B cell (primary cell): ENCODE measurements at regions not wholly inside any gene's neighbourhood (a gene's known extent, or its start where the extent isn't known, plus 50 kb on each side); places are given as distances from the start of the nearest gene placed in this dataset.

Experiments
- ATAC-seq: fragments of 200-7000 bp; cut with Tn5 transposase; one replicate; pipeline ENCODE4 v1.10.0; 2021; ENCODE audit warnings: low read depth, mild to moderate bottlenecking, moderate number of reproducible peaks, moderate library complexity
- CTCF ChIA-PET: fragments of 350-600 bp; sonication (Branson Sonifier 250); formaldehyde crosslinking; loops from one replicate; lab custom pipeline; 2021; ENCODE audit warnings: antibody characterized with exemption, inconsistent platforms; lab: Charles Lee
- POLR2A ChIA-PET: fragments of 350-600 bp; sonication (Branson Sonifier 250); formaldehyde crosslinking; loops from one replicate; lab custom pipeline; 2021; ENCODE audit warnings: antibody characterized with exemption; lab: Charles Lee
- DNase-seq: peaks from one replicate; pipeline ENCODE4 v3.0.0; 2013
- H2AFZ ChIP-seq: 2 replicates; pipeline ENCODE4 v1.6.1; 2012; ENCODE audit warnings: mild to moderate bottlenecking, low read depth, low read length; ENCODE audit not compliant: insufficient read depth, poor library complexity, severe bottlenecking
- H3K27ac ChIP-seq, 2 donors: 1 replicate in 1 of 2; 2 replicates in 1 of 2; pipeline ENCODE4 v1.5.1; 2012 to 2013; ENCODE audit warnings: low read length in 2 of 2, mild to moderate bottlenecking in 2 of 2, moderate library complexity in 1 of 2
- H3K27me3 ChIP-seq, 4 experiments: fragments of 200-600 bp in 1 of 4; sonication (generic) in 1 of 4; replicated peaks in 1 of 4; 1 replicate in 2 of 4; 2 replicates in 2 of 4; pipeline versions ENCODE4 v1.6.1 to v1.7.0; 2013 to 2016; ENCODE audit warnings: low read length in 3 of 4, mild to moderate bottlenecking in 2 of 4, mixed read lengths in 1 of 4, moderate library complexity in 1 of 4; ENCODE audit not compliant: insufficient read depth in 4 of 4, control insufficient read depth in 3 of 4; ENCODE audit errors: control extremely low read depth in 1 of 4
- H3K36me3 ChIP-seq, 2 experiments: replicated peaks in 1 of 2; 1 replicate in 1 of 2; 2 replicates in 1 of 2; pipeline versions ENCODE4 v1.6.1 to v1.7.1; 2013; ENCODE audit warnings: low read length in 1 of 2; ENCODE audit not compliant: insufficient read depth in 2 of 2, control insufficient read depth in 1 of 2; ENCODE audit errors: control extremely low read depth in 1 of 2, extremely low read depth in 1 of 2
- H3K4me1 ChIP-seq, 2 donors: fragments of 200-600 bp in 1 of 2; sonication (generic) in 1 of 2; 1 replicate in 1 of 2; 2 replicates in 1 of 2; pipeline versions ENCODE4 v1.5.1 to v1.6.1; 2013 to 2017; ENCODE audit warnings: low read length in 2 of 2; ENCODE audit not compliant: control insufficient read depth in 2 of 2, insufficient read depth in 2 of 2
- H3K4me2 ChIP-seq: replicated peaks from 2 replicates; pipeline ENCODE3; 2012; ENCODE audit warnings: mild to moderate bottlenecking, low read depth, low read length; ENCODE audit not compliant: poor library complexity, severe bottlenecking
- H3K4me3 ChIP-seq, 5 experiments: fragments of 200-600 bp in 1 of 5; sonication (generic) in 1 of 5; 1 replicate in 3 of 5; 2 replicates in 2 of 5; pipeline versions ENCODE4 v1.5.1 to v1.7.0; 2011 to 2016; ENCODE audit warnings: low read length in 4 of 5, mild to moderate bottlenecking in 4 of 5, low read depth in 2 of 5, control low read depth in 1 of 5, moderate library complexity in 1 of 5; ENCODE audit not compliant: insufficient read depth in 1 of 5; ENCODE audit errors: control extremely low read depth in 1 of 5, extremely low read depth in 1 of 5
- H3K79me2 ChIP-seq: fragments of 200-600 bp; sonication (generic); one replicate; pipeline ENCODE4 v1.6.0; 2016; ENCODE audit warnings: low read length; ENCODE audit not compliant: control insufficient read depth, insufficient read depth
- H3K9ac ChIP-seq: fragments of 200-600 bp; sonication (generic); 2 replicates; pipeline ENCODE4 v1.6.1; 2017; ENCODE audit warnings: mild to moderate bottlenecking, low read length, moderate library complexity
- H3K9me3 ChIP-seq, 3 donors: one replicate each; pipeline versions ENCODE4 v1.6.1 to v1.7.1; 2013; ENCODE audit warnings: low read length in 2 of 3; ENCODE audit not compliant: control insufficient read depth in 2 of 3, insufficient read depth in 1 of 3; ENCODE audit errors: control extremely low read depth in 1 of 3
- H4K20me1 ChIP-seq: 2 replicates; pipeline ENCODE4 v1.6.0; 2012; ENCODE audit warnings: mild to moderate bottlenecking, low read length; ENCODE audit not compliant: insufficient read depth, control insufficient read depth, poor library complexity, severe bottlenecking
- H3K27ac Mint-ChIP-seq: one replicate; pipeline ENCODE4 v1.8.0; 2021; ENCODE audit warnings: mixed read lengths
- H3K27me3 Mint-ChIP-seq: one replicate; pipeline ENCODE4 v1.8.0; 2021; ENCODE audit warnings: mixed read lengths
- H3K4me1 Mint-ChIP-seq: one replicate; pipeline ENCODE4 v1.8.0; 2021; ENCODE audit warnings: mixed read lengths
- H3K4me3 Mint-ChIP-seq: one replicate; pipeline ENCODE4 v1.8.0; 2021; ENCODE audit warnings: mixed read lengths
- H3K9me3 Mint-ChIP-seq: one replicate; pipeline ENCODE4 v1.8.0; 2022; ENCODE audit warnings: mixed read lengths; ENCODE audit not compliant: insufficient read depth
- EZH2 ChIP-seq: IDR thresholded peaks from 2 replicates; pipeline ENCODE4 v1.6.1; 2012; ENCODE audit warnings: borderline replicate concordance, low read depth, mild to moderate bottlenecking, moderate library complexity, low read length; ENCODE audit not compliant: insufficient read depth, poor library complexity, severe bottlenecking
- WGBS: methylation state at CpG from one replicate; pipeline ENCODE4 v1.1.5; 2013; ENCODE audit warnings: missing lambda C conversion rate; ENCODE audit not compliant: insufficient coverage; 5-methylcytosine and 5-hydroxymethylcytosine counted together
- intact Hi-C: fragments of 100-400 bp; cut with micrococcal nuclease; formaldehyde crosslinking; loops from one replicate; pipeline ENCODE4 v1.10.0; 2022
- TF ChIP-seq, protein P1 (sequence below): fragments of 200-600 bp; IDR thresholded peaks from one replicate; pipeline ENCODE4 v1.8.0; 2022; ENCODE audit warnings: antibody characterized with exemption, mild to moderate bottlenecking

DNA sequence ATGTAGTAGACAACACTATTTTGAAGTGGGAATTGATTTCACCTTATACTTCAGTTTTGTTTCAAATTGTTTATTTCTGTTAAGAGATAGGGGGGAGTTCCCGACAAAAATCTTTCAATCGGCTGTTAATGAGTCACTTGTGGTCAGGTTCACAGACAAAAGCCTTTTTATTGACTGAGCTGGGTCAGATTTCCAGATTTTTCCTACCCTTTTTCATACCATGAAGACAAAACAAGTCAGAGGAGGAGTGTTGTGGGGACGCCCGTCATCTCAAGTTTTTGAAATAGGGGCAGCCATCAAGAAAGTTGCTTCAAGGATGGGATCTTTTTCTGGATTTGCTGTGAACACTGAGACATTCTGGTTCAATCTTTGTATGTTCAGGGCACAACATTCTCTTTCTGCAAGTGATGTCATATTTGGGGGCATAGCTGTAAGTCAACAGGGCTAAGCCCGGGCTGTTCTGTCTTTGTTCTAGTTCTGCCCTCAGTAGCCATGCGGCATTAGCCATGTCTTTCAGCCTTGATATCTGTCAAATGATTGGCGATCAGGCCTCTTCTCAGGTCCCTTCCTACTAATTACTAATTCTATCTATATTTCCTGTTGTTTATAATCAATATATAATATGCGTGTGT, 496.0 kb upstream of the MARCKS start:
- POLR2A ChIA-PET, result no interaction called here
- H3K4me2 ChIP-seq, result no peak overlapping the region
- TF ChIP-seq, protein P1, sequence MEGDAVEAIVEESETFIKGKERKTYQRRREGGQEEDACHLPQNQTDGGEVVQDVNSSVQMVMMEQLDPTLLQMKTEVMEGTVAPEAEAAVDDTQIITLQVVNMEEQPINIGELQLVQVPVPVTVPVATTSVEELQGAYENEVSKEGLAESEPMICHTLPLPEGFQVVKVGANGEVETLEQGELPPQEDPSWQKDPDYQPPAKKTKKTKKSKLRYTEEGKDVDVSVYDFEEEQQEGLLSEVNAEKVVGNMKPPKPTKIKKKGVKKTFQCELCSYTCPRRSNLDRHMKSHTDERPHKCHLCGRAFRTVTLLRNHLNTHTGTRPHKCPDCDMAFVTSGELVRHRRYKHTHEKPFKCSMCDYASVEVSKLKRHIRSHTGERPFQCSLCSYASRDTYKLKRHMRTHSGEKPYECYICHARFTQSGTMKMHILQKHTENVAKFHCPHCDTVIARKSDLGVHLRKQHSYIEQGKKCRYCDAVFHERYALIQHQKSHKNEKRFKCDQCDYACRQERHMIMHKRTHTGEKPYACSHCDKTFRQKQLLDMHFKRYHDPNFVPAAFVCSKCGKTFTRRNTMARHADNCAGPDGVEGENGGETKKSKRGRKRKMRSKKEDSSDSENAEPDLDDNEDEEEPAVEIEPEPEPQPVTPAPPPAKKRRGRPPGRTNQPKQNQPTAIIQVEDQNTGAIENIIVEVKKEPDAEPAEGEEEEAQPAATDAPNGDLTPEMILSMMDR, result no peak
- no peak for TF ChIP-seq EZH2
- no peak overlapping the region for H3K27ac ChIP-seq
- no peaks in the 10 kb centered on the region for H3K4me1 ChIP-seq
- no peak overlapping the region for H2AFZ ChIP-seq
- H3K79me2 ChIP-seq, result no peaks in the 10 kb centered on the region
- intact Hi-C loops, result no loop called here
- no peak overlapping the region for H3K9ac ChIP-seq
- peaks cover 9% of the 10 kb centered on the region for H3K27me3 Mint-ChIP-seq
- H3K27me3 ChIP-seq, result no peaks in the 10 kb centered on the region
- H3K4me1 Mint-ChIP-seq, result no peaks in the 10 kb centered on the region
- no peaks in the 10 kb centered on the region for H3K9me3 Mint-ChIP-seq
- ATAC-seq (no peak), DNase-seq (no peak)
- H3K9me3 ChIP-seq, result no peaks in the 10 kb centered on the region
- H3K36me3 ChIP-seq, result no peaks in the 10 kb centered on the region
- H3K4me3 ChIP-seq, result no peak overlapping the region
- no peak overlapping the region for H3K27ac Mint-ChIP-seq
- 100% methylated on average over 3 of the region's 8 CpGs for WGBS
- H4K20me1 ChIP-seq, result no peaks in the 10 kb centered on the region
- CTCF ChIA-PET, result no interaction called here
- H3K4me3 Mint-ChIP-seq, result no peak overlapping the region

DNA sequence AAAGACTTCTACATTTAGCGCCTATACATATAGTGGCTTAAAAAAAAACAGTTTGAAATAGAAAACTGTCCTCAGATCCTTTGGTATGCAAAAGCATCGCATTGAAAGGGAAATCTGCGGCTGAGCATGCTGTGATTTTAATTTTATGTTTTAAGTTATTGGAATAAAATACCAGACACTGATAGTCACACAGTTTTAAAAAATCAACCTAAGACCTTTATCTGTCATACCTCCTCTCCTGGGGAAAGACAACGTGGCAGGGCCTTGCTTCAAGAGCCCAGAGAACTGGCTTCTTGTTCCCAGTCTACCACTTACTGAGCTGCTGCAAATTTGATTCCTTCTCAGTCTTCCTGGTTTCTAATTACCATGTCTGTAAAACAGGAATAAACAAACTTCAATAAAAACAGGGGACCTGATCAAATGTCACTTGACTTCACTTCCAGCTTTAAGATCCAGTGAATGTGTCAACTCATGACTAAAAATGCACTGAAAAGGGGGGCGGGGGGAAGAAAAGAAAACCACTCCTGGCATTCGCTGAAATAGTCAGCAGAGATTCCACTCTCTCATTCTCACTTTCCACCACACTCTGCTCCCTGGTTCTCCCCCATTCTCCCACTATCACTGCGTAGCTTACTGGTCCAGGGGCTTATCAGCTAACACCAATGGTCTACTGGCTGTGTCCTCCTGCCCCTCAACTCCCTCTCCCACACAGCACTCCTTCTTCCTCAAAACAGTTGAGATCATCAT, 494.7 kb upstream of the MARCKS start:
- no peak overlapping the region for H3K4me3 ChIP-seq
- intact Hi-C loops, result no loop called here
- CTCF ChIA-PET, result interaction anchor here (0.7 kb wide), 1 partner anchor 1909 kb away, joined by 3 read pairs; no protein-coding TSS in a partner anchor
- Mint-ChIP-seq H3K4me1 (no peaks in the 10 kb centered on the region), H3K9me3 (no peaks in the 10 kb centered on the region), H3K4me3 (no peak overlapping the region), H3K27ac (no peak overlapping the region), H3K27me3 (peaks cover 6% of the 10 kb centered on the region)
- no peaks in the 10 kb centered on the region for H3K9me3 ChIP-seq
- 76% methylated on average over 3 of the region's 7 CpGs for WGBS
- no peaks in the 10 kb centered on the region for H3K27me3 ChIP-seq
- no peaks in the 10 kb centered on the region for H3K36me3 ChIP-seq
- H3K27ac ChIP-seq, result no peak overlapping the region
- POLR2A ChIA-PET, result no interaction called here
- no peak for TF ChIP-seq EZH2
- TF ChIP-seq, protein P1, result no peak
- ATAC-seq, result no peak
- no peaks in the 10 kb centered on the region for H4K20me1 ChIP-seq
- H3K4me1 ChIP-seq, result no peaks in the 10 kb centered on the region
- no peak for DNase-seq
- no peak overlapping the region for H2AFZ ChIP-seq
- H3K79me2 ChIP-seq, result no peaks in the 10 kb centered on the region
- H3K9ac ChIP-seq, result no peak overlapping the region
- no peak overlapping the region for H3K4me2 ChIP-seq
